ENCODE measurements at regions not wholly inside any gene's neighbourhood (a gene's known extent, or its start where the extent isn't known, plus 50 kb on each side); places are given as distances from the start of the nearest gene placed in this dataset.

DNA sequence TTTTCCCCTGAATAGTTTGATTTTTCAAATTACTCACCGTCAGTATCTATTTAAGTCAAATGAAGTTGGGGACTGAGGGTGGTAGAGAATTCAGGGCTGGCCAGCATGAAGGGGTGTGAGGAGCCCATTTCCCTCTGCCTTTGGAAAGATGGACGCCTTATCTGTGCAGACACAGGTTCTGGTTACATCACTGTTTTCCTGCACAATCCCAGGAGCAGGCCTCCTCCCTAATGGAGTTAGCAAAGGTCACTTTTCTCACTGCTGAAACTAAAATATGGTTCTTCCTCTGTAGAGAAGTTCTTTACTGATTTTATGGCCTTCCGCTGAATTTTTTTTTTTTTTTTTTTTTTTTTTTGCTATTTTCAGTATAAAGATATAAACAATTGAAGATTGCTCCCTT lies 69.1 kb downstream of the FOXD1 start:
- Mint-ChIP-seq H3K27me3 (peaks cover 21% of the 10 kb centered on the region), H3K4me1 (ENCODE audit: low read depth) (no peaks in the 10 kb centered on the region), H3K4me3 (ENCODE audit: low read depth) (no peak overlapping the region), H3K9me3 (ENCODE audit: low read depth) (peaks cover 12% of the 10 kb centered on the region), H3K36me3 (ENCODE audit: insufficient read depth) (peaks cover 11% of the 10 kb centered on the region), H3K27ac (no peak overlapping the region)
- TF ChIP-seq, protein P1, sequence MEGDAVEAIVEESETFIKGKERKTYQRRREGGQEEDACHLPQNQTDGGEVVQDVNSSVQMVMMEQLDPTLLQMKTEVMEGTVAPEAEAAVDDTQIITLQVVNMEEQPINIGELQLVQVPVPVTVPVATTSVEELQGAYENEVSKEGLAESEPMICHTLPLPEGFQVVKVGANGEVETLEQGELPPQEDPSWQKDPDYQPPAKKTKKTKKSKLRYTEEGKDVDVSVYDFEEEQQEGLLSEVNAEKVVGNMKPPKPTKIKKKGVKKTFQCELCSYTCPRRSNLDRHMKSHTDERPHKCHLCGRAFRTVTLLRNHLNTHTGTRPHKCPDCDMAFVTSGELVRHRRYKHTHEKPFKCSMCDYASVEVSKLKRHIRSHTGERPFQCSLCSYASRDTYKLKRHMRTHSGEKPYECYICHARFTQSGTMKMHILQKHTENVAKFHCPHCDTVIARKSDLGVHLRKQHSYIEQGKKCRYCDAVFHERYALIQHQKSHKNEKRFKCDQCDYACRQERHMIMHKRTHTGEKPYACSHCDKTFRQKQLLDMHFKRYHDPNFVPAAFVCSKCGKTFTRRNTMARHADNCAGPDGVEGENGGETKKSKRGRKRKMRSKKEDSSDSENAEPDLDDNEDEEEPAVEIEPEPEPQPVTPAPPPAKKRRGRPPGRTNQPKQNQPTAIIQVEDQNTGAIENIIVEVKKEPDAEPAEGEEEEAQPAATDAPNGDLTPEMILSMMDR (IDR thresholded peaks at IDR 0.05; ENCODE audit: unreplicated experiment) = no peak
- DNase-seq (ENCODE audit: low spot score, unreplicated experiment) = no peak

DNA sequence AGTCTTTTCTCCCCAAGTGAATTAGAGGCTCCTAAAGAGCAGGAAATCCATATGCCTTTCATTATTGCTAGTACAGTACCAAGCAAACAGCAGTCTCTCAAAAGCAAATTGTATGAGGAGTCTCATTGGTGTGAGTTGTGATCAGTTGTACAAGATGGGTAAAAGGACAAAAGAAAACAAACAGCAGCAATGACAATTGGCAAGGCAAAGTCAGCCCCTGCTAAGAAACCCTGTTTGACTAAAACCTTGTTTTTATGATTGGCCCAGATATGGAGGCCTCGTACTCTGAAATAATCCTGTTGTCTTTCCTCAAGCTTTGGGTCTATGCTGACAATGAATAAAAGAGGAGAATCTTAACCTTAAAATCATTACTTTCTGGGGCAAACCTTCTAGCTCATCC lies 69.8 kb downstream of the FOXD1 start:
- peaks cover 5% of the 10 kb centered on the region for H3K9me3 Mint-ChIP-seq (ENCODE audit: low read depth)
- no peaks in the 10 kb centered on the region for H3K4me1 Mint-ChIP-seq (ENCODE audit: low read depth)
- peaks cover 21% of the 10 kb centered on the region for H3K27me3 Mint-ChIP-seq
- peaks cover 6% of the 10 kb centered on the region for H3K36me3 Mint-ChIP-seq (ENCODE audit: insufficient read depth)
- TF ChIP-seq, protein P1 (IDR thresholded peaks at IDR 0.05; ENCODE audit: unreplicated experiment) = no peak
- H3K27ac Mint-ChIP-seq = no peak overlapping the region
- H3K4me3 Mint-ChIP-seq (ENCODE audit: low read depth) = no peak overlapping the region
- no peak for DNase-seq (ENCODE audit: low spot score, unreplicated experiment)

DNA sequence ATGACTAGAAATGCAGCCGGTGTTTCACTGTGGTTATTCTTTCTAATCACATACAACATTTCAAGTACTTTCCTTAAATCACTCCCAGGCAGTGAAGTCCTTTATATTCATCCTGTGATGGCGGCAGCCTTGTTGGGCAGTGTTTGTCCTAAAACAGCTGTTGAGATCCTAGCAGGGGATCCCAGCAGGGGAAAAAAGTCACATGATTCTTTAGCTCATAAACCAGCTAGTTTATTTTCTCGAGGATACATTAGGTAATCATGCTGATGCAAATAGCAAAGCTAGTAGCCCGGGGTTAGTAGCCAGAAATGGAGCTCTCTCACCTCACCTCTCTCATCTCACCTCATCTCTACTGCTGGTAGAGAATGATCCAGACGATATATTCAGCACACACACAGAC lies 70.5 kb downstream of the FOXD1 start:
- no peak overlapping the region for H3K27ac Mint-ChIP-seq

DNA sequence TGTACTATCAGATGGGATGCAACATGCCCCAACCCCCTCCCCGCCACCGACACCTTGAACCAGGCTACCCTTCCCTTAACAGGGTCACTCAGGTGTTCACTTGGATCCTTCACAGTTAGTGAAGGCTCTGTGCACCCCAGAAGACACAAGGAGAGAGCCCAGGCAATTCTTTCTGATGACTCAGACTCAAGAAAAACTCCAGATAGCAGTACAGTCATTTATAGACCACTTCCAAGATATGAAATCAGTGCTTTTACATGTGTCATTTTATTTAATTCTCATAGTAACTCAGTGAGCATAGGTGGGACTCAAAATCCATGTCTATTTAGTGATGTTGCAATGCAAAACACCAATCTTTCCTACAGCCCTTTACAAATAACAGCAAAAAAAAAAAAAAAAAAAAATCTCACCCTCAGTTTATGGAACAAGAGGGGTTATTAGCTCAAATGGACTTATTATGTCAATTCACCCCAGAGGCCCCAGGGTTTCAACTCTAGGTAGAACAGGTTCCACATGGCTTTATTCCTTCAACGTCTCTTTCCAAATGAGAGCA lies 71.9 kb downstream of the FOXD1 start:
- Mint-ChIP-seq H3K27me3 (peaks cover 21% of the 10 kb centered on the region), H3K4me3 (ENCODE audit: low read depth) (no peak overlapping the region), H3K9me3 (ENCODE audit: low read depth) (peaks cover 3% of the 10 kb centered on the region), H3K4me1 (ENCODE audit: low read depth) (no peaks in the 10 kb centered on the region), H3K27ac (no peak overlapping the region), H3K36me3 (ENCODE audit: insufficient read depth) (peaks cover 2% of the 10 kb centered on the region)
- DNase-seq (ENCODE audit: low spot score, unreplicated experiment) = no peak
- TF ChIP-seq, protein P1 (IDR thresholded peaks at IDR 0.05; ENCODE audit: unreplicated experiment) = no peak

More for the DNA sequence above, 70.5 kb downstream of the FOXD1 start:
- Mint-ChIP-seq H3K4me1 (ENCODE audit: low read depth) (no peaks in the 10 kb centered on the region), H3K4me3 (ENCODE audit: low read depth) (no peak overlapping the region), H3K27me3 (peaks cover 21% of the 10 kb centered on the region), H3K36me3 (ENCODE audit: insufficient read depth) (peaks cover 5% of the 10 kb centered on the region), H3K9me3 (ENCODE audit: low read depth) (peaks cover 3% of the 10 kb centered on the region)
- TF ChIP-seq, protein P1 (IDR thresholded peaks at IDR 0.05; ENCODE audit: unreplicated experiment) = no peak
- DNase-seq (ENCODE audit: low spot score, unreplicated experiment) = no peak

DNA sequence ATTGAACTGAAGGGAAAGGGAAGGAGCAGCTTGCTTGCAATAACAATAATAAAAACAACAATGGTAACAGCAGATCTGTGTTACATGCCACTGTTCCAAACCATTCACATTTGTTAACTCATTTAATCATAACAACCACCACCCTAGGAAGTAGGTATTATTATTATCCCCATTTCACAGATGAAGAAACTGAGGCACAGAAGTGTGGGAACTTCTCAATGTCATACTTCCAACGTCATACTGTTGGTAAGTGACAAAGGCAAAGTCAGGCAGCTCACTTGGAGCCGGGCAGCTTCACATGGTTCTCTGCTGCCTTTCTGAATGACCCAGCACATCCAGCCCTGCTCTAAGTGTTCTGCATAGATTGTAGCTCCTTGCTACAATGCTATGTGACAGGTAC lies 72.6 kb downstream of the FOXD1 start:
- no peak overlapping the region for H3K27ac Mint-ChIP-seq
- H3K27me3 Mint-ChIP-seq = peaks cover 24% of the 10 kb centered on the region
- H3K36me3 Mint-ChIP-seq (ENCODE audit: insufficient read depth) = peaks cover 2% of the 10 kb centered on the region
- TF ChIP-seq, protein P1 (IDR thresholded peaks at IDR 0.05; ENCODE audit: unreplicated experiment) = no peak
- H3K4me1 Mint-ChIP-seq (ENCODE audit: low read depth) = peaks cover 6% of the 10 kb centered on the region
- no peak overlapping the region for H3K4me3 Mint-ChIP-seq (ENCODE audit: low read depth)
- H3K9me3 Mint-ChIP-seq (ENCODE audit: low read depth) = peaks cover 3% of the 10 kb centered on the region
- DNase-seq (ENCODE audit: low spot score, unreplicated experiment) = no peak

Data from progenitor cell of endocrine pancreas (in vitro differentiated cells).